Suppressor macrophage treated with lipopolysaccharide for 1 hour (primary cell): ENCODE measurements at regions not wholly inside any gene's neighbourhood (a gene's known extent, or its start where the extent isn't known, plus 50 kb on each side); places are given as distances from the start of the nearest gene placed in this dataset.

Experiments
- DNase-seq, 3 donors: peaks; one replicate each; pipeline ENCODE4 v3.0.0-alpha.2; 2020 to 2022

DNA sequence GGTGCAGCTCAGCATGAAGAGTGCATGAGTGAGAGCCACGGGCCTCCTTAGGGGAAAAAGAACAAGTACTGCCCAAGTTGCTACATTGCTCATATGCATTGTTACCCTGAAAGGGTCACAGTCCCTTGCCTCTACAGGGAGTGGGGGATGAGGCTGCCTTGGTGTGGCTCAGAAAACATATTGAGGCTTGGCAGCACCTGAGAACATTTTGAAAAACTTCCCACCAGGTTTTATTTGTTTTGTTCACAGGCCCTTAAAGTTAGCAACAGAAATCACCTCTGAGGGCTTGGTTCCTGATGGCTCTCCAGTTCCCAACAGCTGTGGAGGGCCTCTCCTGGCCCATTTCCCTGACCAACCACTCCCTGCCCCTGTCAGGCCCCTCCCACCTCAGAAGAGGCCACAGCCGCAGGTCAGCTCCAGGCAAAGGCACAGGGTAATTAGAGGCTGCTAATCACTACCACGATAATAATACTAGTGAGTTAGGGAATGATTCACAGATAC, 90.7 kb upstream of the ADRA1B start:
- no peak for DNase-seq

DNA sequence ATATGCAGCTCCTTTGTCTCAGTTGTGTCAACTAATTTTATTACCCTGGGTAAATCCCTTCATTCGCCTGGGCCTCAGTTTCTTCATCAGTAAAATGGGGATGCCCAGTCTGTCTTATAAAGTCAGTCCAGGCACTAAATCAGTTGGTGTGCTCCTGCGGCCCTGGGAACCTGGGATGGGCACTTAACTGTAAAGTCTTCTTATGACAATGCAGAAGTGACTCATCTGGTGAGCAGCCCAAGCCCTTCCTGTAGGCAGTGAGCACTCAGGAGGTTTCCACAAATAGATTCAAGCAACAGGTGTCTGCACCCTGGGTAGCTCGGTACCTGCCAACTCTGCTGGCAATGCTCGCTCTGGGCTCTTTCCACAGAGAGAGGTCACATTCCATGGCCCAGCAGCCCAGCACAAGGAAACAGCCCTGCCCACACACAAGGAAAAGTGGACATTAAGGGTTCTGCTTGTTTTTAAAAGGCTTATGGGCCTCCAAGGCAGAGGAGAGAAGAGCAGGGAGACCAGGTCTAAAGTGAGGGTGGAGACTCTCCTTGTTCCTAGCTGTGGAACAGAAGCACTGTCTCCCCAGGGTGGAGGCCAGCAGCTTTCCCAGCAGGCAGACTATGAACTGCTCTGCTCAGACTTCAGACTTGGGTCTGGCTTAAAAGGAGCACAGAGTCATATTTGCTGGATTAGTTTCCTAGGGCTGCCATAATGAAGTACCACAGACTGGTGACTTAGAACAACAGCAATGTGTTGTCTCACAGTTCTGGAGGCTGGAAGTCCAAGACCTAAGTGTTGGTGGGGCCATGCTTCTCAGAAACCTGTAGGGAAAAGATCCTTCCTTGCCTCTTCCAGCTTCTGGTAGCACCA, 89.7 kb upstream of the ADRA1B start:
- peak in 2 of 3 donors; percentile 22 to 38 for DNase-seq

DNA sequence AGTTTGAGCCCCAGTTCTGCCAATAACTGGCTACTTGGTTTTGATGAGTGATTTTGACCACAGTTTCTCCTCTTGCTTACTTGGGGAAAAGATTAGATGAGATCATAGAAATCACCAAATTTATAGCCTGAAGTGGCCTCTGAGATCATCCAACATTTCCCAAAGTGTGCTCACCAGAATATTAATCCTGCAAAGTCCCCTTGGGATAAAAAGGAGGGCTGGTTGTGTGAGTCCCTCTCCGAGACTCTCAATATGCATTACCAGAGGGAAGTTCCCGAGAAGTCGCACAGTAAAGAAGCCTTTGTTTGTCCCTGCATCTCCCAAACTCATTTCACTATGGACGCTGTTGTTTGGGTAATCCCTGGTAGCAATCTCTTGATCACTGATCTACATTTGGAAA, 88.4 kb upstream of the ADRA1B start:
- peak in 1 of 3 donors; percentile 10 for DNase-seq

DNA sequence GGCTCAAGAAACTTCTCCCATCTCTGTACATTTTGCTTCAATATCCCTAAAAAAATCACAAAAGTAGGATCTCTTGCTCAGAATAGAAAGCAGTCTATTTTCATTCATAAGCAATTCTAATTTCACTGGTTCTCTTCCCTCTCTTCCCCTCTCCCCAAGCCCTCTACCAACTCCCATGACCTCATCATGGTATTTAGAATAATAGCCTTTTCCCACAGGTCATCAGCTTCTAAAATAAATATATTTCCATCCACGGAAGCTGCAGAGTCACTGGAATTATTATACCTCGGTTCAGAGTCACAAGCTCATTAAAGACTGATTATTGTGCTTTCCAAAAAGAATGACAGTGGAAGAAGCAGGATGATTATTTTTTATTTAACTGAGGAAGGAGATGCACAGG, 84.2 kb upstream of the ADRA1B start:
- DNase-seq = no peak

DNA sequence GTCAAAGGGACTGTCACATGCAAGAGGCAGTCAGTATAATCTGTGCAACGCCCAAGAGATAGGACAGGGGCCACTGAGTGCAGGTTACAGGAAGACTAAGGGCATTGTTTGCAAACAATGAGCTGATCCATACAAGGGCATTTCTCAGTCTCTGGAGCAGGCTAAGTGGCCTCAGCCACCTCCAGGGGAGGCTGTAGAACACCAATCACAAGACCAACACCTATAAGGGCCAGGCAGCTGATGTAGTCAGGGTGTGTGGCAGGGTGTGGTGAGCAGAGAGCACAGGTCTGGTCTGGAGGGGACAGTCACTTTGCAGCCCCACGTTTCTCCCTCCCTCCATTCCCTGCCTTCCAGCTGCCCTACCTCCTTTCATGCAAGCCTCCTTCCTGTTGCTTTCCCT, 83.2 kb upstream of the ADRA1B start:
- no peak for DNase-seq

DNA sequence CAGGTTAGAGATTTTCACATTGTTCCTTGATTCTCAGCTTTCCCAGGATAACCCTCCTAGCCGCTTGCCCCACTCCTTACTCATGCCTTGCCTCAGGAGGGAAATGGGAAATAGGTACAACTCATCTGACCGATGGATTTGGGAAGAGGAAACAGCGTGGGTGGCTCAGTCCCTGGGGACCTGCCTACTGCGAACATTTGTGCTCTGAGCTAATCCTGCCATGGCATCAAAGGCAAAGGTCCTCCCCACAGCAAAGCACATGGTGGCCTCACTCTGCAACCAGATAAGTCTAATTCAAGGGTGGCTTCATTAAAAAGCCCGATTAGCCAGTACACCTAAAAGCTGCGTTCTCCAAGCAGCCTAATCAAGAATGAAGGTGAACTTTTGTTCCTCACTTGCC, 82.4 kb upstream of the ADRA1B start:
- no peak for DNase-seq

DNA sequence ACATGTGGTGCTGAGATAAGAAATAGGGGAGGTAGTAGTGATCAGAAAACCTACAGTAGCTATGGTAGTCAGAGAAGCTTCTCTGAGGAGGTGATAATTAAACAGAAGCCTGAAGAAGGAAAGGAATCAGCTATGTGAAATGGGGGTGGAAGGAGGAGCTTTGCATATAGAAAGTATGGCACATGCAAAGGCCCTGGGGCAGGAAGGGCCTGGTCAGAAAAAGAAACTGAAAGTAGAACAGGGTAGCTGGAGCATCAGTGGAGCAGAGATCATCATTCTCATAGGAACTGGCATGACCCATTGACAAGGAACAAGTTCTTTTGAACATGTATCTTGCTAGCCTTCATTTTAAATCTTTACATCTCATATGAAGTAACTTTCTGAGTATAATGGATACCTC, 80.7 kb upstream of the ADRA1B start:
- peak in 1 of 3 donors; percentile 20 for DNase-seq

DNA sequence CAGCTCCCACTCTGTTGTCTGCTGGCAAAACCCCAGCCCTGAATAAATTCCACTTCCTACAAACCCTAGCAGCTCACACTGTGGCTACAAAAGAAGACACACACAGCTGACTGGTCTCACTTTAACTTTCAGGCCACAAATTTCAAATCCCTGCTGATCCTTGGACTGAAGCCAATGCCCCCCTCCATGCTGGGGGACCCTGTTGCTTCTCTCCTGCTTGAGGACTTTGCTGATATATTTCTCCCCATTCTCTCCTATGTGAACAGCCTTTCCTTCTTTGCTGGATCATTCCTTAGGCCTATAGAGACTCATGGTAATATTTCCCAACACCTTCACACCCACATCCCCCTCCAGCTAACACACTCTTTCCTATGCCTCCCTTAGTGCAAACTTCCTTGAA, 79.6 kb upstream of the ADRA1B start:
- no peak for DNase-seq

DNA sequence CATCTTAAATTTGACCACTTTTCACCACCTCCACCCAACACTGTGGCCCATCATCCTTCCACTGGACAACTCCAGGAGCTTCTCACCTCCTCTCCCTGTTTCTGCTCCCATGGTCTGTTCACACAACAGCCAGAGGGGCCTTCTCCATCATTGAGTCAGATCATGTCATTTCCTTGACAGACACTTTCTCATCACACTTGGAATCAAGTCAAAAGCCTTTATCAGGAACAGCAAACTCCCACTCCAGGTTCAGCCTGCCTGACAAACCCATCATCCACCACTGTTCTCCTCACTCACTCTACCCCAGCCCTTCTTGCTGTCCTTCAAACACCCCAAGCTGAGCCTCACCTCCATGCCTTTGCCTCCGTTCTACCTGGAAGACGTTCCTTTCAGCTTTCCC, 78.4 kb upstream of the ADRA1B start:
- no peak for DNase-seq

DNA sequence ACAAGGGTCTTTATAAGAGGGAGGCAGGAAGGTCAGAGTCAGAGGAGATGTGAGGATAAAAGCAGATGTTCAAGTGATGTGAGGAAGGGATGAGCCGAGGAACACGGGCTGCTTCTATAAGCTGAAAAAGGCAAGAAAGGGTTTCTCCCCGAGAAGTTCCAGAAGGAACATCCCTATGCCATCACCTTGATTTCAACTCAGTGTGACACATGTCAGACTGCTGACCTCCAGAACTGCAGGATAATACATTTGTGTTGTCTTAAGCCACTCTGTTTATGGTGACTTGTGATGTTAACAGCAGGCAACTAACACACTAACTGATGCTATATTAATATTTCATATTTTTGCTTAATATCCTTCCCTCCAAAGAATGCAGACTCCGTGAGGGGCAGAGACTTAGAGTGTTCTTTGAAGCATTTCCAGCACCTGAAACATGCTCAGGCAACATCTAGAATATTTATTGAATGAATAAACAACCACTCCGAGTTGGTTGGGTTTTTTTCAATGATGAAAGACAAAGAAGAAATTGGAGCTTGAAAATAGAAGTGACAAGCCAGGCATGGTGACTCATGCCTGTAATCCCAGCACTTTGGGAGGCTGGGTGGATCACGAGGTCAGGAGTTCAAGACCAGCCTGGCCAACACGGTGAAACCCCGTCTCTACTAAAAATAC, 77.6 kb upstream of the ADRA1B start:
- no peak for DNase-seq

DNA sequence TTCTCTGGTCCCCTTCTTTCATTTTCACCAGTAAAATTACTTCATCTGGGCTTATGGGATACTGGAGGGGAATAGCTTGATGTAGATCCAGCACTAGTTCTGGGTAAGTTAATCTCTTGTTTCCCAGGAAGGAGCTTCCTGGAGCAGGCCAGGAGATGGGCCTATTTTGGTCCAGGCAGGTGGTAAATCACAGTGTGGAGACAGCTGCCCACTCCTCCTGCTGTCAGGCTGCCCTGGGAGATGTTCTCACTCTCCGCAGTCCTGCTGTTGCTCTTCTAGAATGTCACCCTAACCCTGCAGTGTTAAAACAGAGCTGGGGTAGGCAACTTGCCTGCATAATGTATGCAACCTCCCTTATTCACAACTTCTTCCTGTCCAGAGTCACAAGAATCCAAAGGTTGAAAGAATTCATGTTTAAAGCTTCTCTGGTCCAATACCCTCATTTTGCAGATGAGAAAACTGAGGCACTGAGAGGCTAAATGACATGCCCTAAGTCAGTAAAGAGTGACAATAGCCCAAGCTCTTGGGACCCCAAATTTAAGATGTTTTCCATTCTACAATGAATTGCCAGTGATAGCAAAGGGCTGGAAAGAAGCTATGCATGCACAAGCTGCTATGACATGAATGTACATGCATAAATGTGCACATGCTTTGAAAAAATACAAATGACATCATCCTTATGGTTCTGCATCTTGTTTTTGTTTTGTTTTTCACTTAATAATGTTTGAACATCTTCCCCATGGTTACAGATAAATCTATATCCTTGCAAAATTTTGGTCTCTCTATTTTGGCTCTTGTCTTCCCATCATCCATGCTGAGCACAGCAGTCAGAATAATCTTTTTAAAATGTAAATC, 71.8 kb upstream of the ADRA1B start:
- no peak for DNase-seq

DNA sequence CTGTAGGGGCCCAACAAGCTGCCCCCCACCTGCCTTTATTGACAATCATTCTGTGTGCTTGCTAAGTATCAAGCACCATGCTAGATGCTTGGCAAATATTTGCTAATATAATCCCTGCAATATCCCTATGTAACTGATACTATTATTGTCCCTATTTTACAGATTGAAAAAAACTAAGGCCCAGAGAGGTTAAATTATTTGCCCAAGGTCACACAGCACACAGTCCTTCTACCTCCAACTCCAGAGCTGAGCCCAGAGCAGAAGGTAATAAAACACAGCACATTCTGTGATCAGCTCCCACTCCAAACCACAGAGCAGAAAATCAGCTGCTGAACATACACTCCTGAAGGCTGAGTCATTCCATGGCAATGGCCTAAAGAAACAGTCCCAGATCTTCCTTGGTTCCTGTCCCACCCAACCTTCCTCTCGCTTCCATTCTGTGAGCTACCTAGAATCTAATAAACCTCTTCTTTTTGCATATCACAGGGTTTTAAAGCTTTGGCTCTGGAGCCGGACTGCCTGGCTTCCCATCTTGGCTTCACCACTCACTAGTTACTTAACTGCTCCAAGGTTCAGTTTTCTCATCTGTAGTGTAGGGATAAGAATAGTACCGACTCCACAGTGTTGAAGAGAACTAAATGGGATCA, 66.7 kb upstream of the ADRA1B start:
- no peak for DNase-seq

DNA sequence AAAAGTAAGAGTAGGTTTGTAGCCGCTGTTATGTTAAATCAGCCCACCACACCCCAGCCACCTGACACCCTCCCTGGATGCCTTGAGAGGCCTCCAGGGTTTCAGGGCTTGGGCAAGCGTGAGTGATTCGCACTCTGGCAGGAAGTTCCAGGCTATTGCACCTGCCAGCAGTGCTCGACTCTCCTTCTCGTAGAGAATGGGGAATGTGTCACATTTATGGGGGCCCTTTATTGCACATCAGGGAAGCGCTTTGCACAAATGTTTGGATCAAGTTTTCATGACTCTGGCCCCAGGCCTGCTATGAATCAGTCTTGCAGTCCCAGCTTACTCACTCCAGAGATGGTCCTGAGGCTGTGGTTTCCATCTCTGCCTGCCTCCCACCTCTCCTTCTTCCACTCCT, 66.1 kb upstream of the ADRA1B start:
- no peak for DNase-seq

DNA sequence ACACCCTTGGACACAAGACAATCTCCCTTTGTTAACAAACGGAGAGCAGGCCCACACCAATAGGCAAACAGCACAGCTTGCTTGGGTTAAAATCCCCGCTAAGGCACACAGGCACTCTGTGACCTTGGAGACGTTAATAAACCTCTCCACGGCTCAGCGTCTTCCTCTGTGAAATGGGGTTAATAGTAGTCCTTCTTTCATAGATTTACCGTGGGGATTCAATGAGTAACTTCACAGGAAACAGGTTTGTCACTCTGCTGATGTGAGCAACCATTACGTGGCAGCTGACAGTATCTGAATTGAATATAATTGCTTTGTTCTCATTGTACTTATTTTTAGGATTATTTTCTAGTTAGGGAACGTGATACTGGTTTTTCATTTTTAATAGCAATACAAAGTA, 65.2 kb upstream of the ADRA1B start:
- DNase-seq = no peak

DNA sequence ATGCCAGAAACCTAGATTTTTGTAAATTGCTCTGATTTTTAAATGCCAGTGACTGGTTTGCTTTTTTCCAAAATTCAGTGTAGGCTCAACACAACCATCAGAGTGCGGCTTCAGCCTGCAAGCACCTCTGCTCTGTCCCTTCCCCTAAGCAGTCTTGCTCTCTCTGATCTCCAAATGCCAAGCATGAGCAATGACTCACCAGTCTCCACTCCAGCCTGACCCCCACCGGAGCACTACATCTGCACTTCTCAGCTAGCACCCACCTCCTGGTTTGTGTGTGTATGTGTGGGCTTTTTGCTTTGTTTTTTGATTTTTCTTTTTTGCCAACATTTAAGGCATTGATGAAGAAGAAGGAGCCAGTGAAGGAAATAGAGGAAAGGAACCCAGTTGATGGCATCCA, 61.4 kb upstream of the ADRA1B start:
- no peak for DNase-seq

DNA sequence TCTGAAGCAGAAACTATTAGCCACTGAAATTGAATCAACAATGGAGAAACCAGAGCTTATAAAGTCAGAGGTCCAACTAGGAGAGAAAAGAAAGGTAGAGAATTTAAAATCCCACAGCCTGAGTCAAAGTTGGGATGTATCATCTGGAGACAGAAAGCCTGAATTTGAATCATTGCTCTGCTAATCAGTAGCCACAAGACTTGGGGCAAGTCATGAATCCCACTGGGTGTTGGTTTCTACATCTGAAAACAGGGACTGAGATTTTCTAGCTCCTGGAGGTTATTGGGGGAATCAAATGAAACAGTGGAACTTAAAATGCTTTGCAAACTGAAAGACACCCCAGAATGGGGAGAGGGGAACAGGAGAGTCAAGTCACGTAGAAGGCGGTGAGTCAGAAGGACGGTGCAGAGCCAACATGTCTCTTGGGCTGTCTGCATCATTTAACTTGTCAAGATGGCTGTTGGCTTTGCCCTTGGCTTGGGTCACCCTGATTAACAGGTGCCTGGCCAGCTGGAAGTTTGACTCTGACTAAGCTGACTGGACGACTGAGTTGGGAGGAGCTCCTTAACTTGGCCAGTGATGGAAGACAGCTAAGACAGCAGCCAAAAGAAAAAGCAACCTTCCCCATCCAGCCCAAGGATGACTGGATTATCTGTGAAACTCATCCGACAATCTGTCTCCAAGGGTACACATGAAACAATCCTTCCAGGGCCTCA, 60.6 kb upstream of the ADRA1B start:
- DNase-seq = no peak

DNA sequence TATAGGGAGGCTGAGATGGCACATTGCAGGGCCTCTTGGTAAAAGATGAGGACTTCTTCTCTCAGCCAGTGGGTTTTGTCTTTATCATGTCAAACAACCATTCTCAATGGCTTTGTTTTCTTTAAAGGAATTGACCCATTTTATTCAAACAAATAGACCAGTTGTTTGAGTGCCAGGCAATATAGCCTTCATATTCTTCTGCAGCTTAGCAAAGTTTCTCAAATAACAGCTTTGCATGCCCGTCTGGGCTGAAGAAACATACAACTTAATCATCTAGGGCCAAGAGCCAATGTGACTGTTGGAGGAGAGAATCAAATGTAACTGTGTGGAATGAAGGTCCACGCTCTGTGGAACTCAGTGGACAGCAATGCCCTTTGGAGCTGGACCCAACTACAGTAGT, 57.4 kb upstream of the ADRA1B start:
- DNase-seq = no peak

DNA sequence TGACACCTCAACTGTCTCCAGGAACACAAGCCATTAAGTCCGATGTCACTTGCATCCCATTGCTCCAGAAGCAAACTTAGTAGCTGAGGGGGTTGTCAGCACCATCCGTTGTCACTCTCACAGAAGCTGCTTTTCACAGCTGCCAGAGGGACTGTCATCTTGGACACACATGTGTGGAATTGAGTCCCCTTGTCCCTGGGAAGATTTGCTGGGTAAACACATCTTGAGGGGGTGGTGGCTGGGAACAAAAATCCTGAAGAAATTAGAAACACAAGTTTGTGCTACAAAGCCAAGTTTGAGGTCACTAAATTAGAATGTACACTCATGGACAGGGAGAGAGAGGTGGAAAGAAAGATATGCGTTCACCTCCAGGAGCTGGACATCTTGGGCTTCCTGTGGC, 55.2 kb upstream of the ADRA1B start:
- no peak for DNase-seq

DNA sequence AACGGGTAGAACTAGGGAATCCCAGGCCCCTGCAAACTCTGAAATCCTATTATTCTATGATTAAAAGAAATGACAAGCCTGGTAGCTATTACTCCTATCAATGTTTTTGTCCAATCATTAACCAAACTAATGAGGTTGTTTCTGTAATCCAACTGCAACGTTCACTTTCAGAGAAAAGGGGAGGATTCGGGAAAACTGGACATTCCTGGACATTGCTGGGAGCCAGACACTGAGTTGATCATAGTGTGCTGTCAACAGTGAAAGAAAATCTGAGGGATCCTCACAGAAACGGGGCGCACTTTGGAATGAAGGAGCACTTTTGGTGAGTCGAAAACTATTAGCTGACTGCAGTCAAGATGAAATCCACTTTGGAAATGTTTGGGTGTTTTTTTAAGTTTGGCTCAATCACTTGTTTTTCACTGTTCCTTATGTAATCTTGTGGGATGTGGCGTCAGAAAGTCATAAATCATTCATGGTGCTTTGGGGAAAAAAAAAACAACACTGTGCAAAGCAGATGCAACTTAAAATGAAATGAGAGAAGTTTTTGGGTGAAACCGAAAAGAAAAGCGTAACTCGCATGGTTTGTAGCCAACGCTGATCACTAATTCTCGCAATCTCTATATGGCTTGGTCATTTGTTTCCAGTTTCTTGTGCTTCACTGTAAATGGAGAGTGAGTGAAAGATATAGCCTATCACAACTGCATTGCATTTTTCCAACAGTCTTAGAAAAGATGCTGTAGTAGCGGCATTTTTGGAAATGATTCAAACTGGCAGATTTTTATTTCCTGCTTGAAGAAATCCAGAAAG, 51.2 kb upstream of the ADRA1B start:
- DNase-seq = peak; percentile 14 to 27 (median 19)

DNA sequence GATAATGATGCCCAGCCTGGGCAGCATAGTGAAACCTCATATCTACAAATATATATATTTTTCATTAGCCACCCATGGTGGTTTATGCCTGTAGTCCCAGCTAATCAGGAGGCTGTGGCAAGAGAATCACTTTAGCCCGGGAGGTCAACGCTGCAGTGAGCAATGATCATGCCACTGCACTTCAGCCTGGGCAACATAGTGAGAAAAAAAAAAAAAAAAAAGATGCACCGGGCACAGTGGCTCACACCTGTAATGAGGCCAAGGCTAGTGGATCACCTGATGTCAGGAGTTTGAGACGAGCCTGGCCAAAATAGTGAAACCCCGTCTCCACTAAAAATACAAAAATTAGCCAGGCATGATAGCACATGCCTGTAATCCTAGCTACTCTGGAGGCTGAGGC, 50.2 kb upstream of the ADRA1B start:
- no peak for DNase-seq
